HUES48 (cell line): ENCODE measurements at regions not wholly inside any gene's neighbourhood (a gene's known extent, or its start where the extent isn't known, plus 50 kb on each side); places are given as distances from the start of the nearest gene placed in this dataset.
"Not testable (repeated sequence)": the region's sequence is repeated elsewhere in the genome, so short reads cannot be mapped to it uniquely, and the experiment has no call there.

Experiments
- H3K27ac ChIP-seq: one replicate; pipeline ENCODE4 v1.7.0; 2013; ENCODE audit warnings: low read depth, low read length, inconsistent platforms
- H3K27me3 ChIP-seq: 2 replicates; pipeline ENCODE4 v1.6.1; 2013; ENCODE audit warnings: mild to moderate bottlenecking, low read length; ENCODE audit not compliant: control insufficient read depth, insufficient read depth
- H3K36me3 ChIP-seq: 2 replicates; pipeline ENCODE4 v1.6.1; 2013; ENCODE audit warnings: low read length; ENCODE audit not compliant: control insufficient read depth, insufficient read depth
- H3K4me1 ChIP-seq: 2 replicates; pipeline ENCODE4 v1.6.1; 2013; ENCODE audit warnings: mild to moderate bottlenecking, low read length; ENCODE audit not compliant: control insufficient read depth, insufficient read depth
- H3K4me3 ChIP-seq: 2 replicates; pipeline ENCODE4 v1.5.1; 2013; ENCODE audit warnings: mild to moderate bottlenecking, low read depth, low read length
- H3K9ac ChIP-seq: 2 replicates; pipeline ENCODE4 v1.6.1; 2013; ENCODE audit warnings: mild to moderate bottlenecking, low read depth, low read length, moderate library complexity
- H3K9me3 ChIP-seq: 2 replicates; pipeline ENCODE4 v1.6.1; 2013; ENCODE audit warnings: low read length; ENCODE audit not compliant: control insufficient read depth, insufficient read depth

- Histone ChIP-seq H3K4me3 (no peak overlapping the region), H3K9me3 (no peaks in the 10 kb centered on the region), H3K27me3 (no peaks in the 10 kb centered on the region), H3K36me3 (no peaks in the 10 kb centered on the region), H3K9ac (no peak overlapping the region), H3K27ac (no peak overlapping the region), H3K4me1 (no peaks in the 10 kb centered on the region; the same call in 1 of the 2 replicates)
Observed at GRCh38 chr12:105888696-105889095, 250.1 kb downstream of the NUAK1 start.

GRCh38 chr12:105892362-105892910 is 246.3 kb downstream of the NUAK1 start:
- Histone ChIP-seq H3K27me3 (no peaks in the 10 kb centered on the region), H3K36me3 (no peaks in the 10 kb centered on the region), H3K4me3 (no peak overlapping the region), H3K9me3 (no peaks in the 10 kb centered on the region), H3K27ac (no peak overlapping the region), H3K9ac (no peak overlapping the region), H3K4me1 (peaks cover 17% of the 10 kb centered on the region)

- H3K9ac ChIP-seq, H3K36me3 ChIP-seq, H3K4me3 ChIP-seq, H3K9me3 ChIP-seq, H3K27ac ChIP-seq, H3K27me3 ChIP-seq: not testable (repeated sequence)
- H3K4me1 ChIP-seq: peaks cover 22% of the 10 kb centered on the region
Observed at GRCh38 chr12:105895197-105895832, 243.4 kb downstream of the NUAK1 start.

GRCh38 chr12:105897311-105897725 is 241.4 kb downstream of the NUAK1 start:
- H3K27me3 ChIP-seq: no peaks in the 10 kb centered on the region
- peak overlapping the region; percentile 75 for H3K27ac ChIP-seq
- H3K4me1 ChIP-seq: peaks cover 22% of the 10 kb centered on the region
- H3K4me3 ChIP-seq: peak overlapping the region; percentile 25; the same call in 1 of the 2 replicates
- H3K9ac ChIP-seq: no peak overlapping the region
- H3K9me3 ChIP-seq: no peaks in the 10 kb centered on the region
- H3K36me3 ChIP-seq: no peaks in the 10 kb centered on the region

GRCh38 chr12:105898271-105898670 is 240.5 kb downstream of the NUAK1 start:
- Histone ChIP-seq H3K4me1 (peaks cover 22% of the 10 kb centered on the region), H3K27ac (peak overlapping the region; percentile 75)
- not testable (repeated sequence) for H3K27me3 ChIP-seq, H3K9me3 ChIP-seq, H3K36me3 ChIP-seq, H3K4me3 ChIP-seq, H3K9ac ChIP-seq

- Histone ChIP-seq H3K27ac (no peak overlapping the region), H3K36me3 (no peaks in the 10 kb centered on the region), H3K9ac (no peak overlapping the region), H3K9me3 (no peaks in the 10 kb centered on the region), H3K4me3 (no peak overlapping the region), H3K4me1 (peaks cover 22% of the 10 kb centered on the region), H3K27me3 (no peaks in the 10 kb centered on the region)
Observed at GRCh38 chr12:105899589-105899988, 239.2 kb downstream of the NUAK1 start.

GRCh38 chr12:105906561-105906960 is 232.2 kb downstream of the NUAK1 start:
- no peak overlapping the region for H3K9ac ChIP-seq
- no peaks in the 10 kb centered on the region for H3K36me3 ChIP-seq
- no peaks in the 10 kb centered on the region for H3K9me3 ChIP-seq
- no peak overlapping the region for H3K27ac ChIP-seq
- no peaks in the 10 kb centered on the region for H3K4me1 ChIP-seq
- H3K27me3 ChIP-seq: no peaks in the 10 kb centered on the region
- no peak overlapping the region for H3K4me3 ChIP-seq

GRCh38 chr12:105907982-105908381 is 230.8 kb downstream of the NUAK1 start:
- H3K27me3 ChIP-seq: no peaks in the 10 kb centered on the region
- no peaks in the 10 kb centered on the region for H3K36me3 ChIP-seq
- no peaks in the 10 kb centered on the region for H3K9me3 ChIP-seq
- H3K4me1 ChIP-seq: no peaks in the 10 kb centered on the region
- no peak overlapping the region for H3K4me3 ChIP-seq
- no peak overlapping the region for H3K27ac ChIP-seq
- H3K9ac ChIP-seq: no peak overlapping the region

- H3K27ac ChIP-seq: no peak overlapping the region
- no peak overlapping the region for H3K4me3 ChIP-seq
- no peaks in the 10 kb centered on the region for H3K36me3 ChIP-seq
- H3K9ac ChIP-seq: no peak overlapping the region
- no peaks in the 10 kb centered on the region for H3K27me3 ChIP-seq
- H3K4me1 ChIP-seq: no peaks in the 10 kb centered on the region
- no peaks in the 10 kb centered on the region for H3K9me3 ChIP-seq
Observed at GRCh38 chr12:105910030-105910429, 228.7 kb downstream of the NUAK1 start.

- no peak overlapping the region for H3K9ac ChIP-seq
- no peaks in the 10 kb centered on the region for H3K9me3 ChIP-seq
- no peak overlapping the region for H3K4me3 ChIP-seq
- H3K27ac ChIP-seq: no peak overlapping the region
- H3K36me3 ChIP-seq: no peaks in the 10 kb centered on the region
- H3K4me1 ChIP-seq: no peaks in the 10 kb centered on the region
- H3K27me3 ChIP-seq: no peaks in the 10 kb centered on the region
Observed at GRCh38 chr12:105911966-105912365, 226.8 kb downstream of the NUAK1 start.

GRCh38 chr12:105912882-105913678 is 225.7 kb downstream of the NUAK1 start:
- Histone ChIP-seq H3K27ac (no peak overlapping the region), H3K36me3 (no peaks in the 10 kb centered on the region), H3K27me3 (no peaks in the 10 kb centered on the region), H3K9ac (no peak overlapping the region), H3K4me3 (no peak overlapping the region), H3K4me1 (no peaks in the 10 kb centered on the region), H3K9me3 (no peaks in the 10 kb centered on the region)
